HepG2 (cell line): ENCODE measurements at regions not wholly inside any gene's neighbourhood (a gene's known extent, or its start where the extent isn't known, plus 50 kb on each side); places are given as distances from the start of the nearest gene placed in this dataset.

Experiments used
- ATAC-seq: fragments of 200-7000 bp; cut with Tn5 transposase; 3 replicates; pipeline ENCODE4 v1.9.1; 2020; ENCODE audit warnings: mild to moderate bottlenecking, moderate library complexity
- BruUV-seq: library from RNA; stranded (reverse); fragments of 400-500 nt; replicated peaks from 2 replicates; lab custom pipeline; 2021; lab: Mats Ljungman, UMichigan
- CTCF ChIA-PET: fragments of 300-600 bp; formaldehyde crosslinking; extraction: SDS; loops from one replicate; lab custom pipeline; 2021; ENCODE audit warnings: low total read pairs, inconsistent platforms, low intra/inter-chr PET ratio; lab: Yijun Ruan, JAX
- POLR2A ChIA-PET: fragments of 350-600 bp; sonication (Branson Sonifier 250); formaldehyde crosslinking; loops from one replicate; lab custom pipeline; 2020; ENCODE audit warnings: antibody characterized with exemption, inconsistent platforms; lab: Yijun Ruan, JAX
- DNase-seq: peaks from one replicate; pipeline ENCODE4 v3.0.0-alpha.2; 2015; ENCODE audit warnings: low spot score
- FAIRE-seq: peaks from 3 replicates; lab custom pipeline; 2011; peaks lifted over from hg19 to GRCh38; lab: Jason Lieb, UNC
- H2AFZ ChIP-seq: one replicate; pipeline ENCODE4 v1.6.1; 2011; ENCODE audit warnings: low read length, inconsistent platforms
- H3K27ac ChIP-seq: fragments of 300-600 bp; 3 replicates; pipeline ENCODE4 v1.8.0; 2011; ENCODE audit warnings: mixed run types, mild to moderate bottlenecking, mixed read lengths, low read length, inconsistent platforms; ENCODE audit not compliant: insufficient read depth; ENCODE audit errors: extremely low read length
- H3K27me3 ChIP-seq, 2 experiments: fragments of 200-600 bp in 1 of 2; 2 replicates in 1 of 2; 3 replicates in 1 of 2; pipeline versions ENCODE4 v1.6.0 to v1.8.0; 2011; ENCODE audit warnings: low read length in 2 of 2, mild to moderate bottlenecking in 2 of 2, moderate library complexity in 2 of 2, inconsistent platforms in 1 of 2; ENCODE audit not compliant: insufficient read depth in 2 of 2, control insufficient read depth in 1 of 2
- H3K36me3 ChIP-seq, 2 experiments: fragments of 200-600 bp in 1 of 2; replicated peaks in 1 of 2; 2 replicates in 1 of 2; 3 replicates in 1 of 2; pipeline versions ENCODE4 v1.5.1 to v1.8.0; 2011; ENCODE audit warnings: low read length in 2 of 2, inconsistent platforms in 1 of 2; ENCODE audit not compliant: insufficient read depth in 2 of 2, control insufficient read depth in 1 of 2
- H3K4me1 ChIP-seq: 2 replicates; pipeline ENCODE4 v1.5.1; 2012; ENCODE audit warnings: low read length, inconsistent platforms; ENCODE audit not compliant: insufficient read depth
- H3K4me2 ChIP-seq: 2 replicates; pipeline ENCODE4 v1.6.0; 2011; ENCODE audit warnings: low read depth, low read length, inconsistent platforms
- H3K4me3 ChIP-seq, 3 experiments: fragments of 200-600 bp in 1 of 3; sonication (generic), shearing (Covaris generic) in 1 of 3; replicated peaks in 1 of 3; 2 replicates each; pipeline ENCODE4 v1.5.1; 2011 to 2016; ENCODE audit warnings: low read length in 3 of 3, inconsistent platforms in 2 of 3, low read depth in 2 of 3, mild to moderate bottlenecking in 2 of 3, control low read depth in 1 of 3, mixed read lengths in 1 of 3; ENCODE audit not compliant: insufficient read depth in 1 of 3
- H3K79me2 ChIP-seq: one replicate; pipeline ENCODE4 v1.6.1; 2011; ENCODE audit warnings: low read length, inconsistent platforms; ENCODE audit not compliant: insufficient read depth
- H3K9ac ChIP-seq: 2 replicates; pipeline ENCODE4 v1.6.0; 2011; ENCODE audit warnings: mild to moderate bottlenecking, low read depth, low read length, inconsistent platforms; ENCODE audit not compliant: insufficient read depth
- H3K9me3 ChIP-seq: 2 replicates; pipeline ENCODE4 v1.5.1; 2012; ENCODE audit warnings: mild to moderate bottlenecking, low read length
- H4K20me1 ChIP-seq: 2 replicates; pipeline ENCODE4 v1.6.0; 2011; ENCODE audit warnings: inconsistent platforms, mild to moderate bottlenecking, low read length, moderate library complexity; ENCODE audit not compliant: insufficient read depth
- ARHGAP35 ChIP-seq: sonication (generic); formaldehyde crosslinking; IDR thresholded peaks from 2 replicates; pipeline ENCODE4 v1.9.0; 2022; ENCODE audit warnings: mild to moderate bottlenecking, inconsistent platforms, moderate library complexity, missing genetic modification reagents, borderline replicate concordance
- BCL6 ChIP-seq: IDR thresholded peaks from 2 replicates; pipeline ENCODE4 v1.6.1; 2016; ENCODE audit warnings: missing genetic modification reagents, missing compliant biosample characterization
- MAFF ChIP-seq: IDR thresholded peaks from 2 replicates; pipeline ENCODE4 v1.6.1; 2011; ENCODE audit warnings: low read depth, low read length, improper control_type of control experiment
- MAFK ChIP-seq, 2 experiments: IDR thresholded peaks in 1 of 2; conservative IDR thresholded peaks in 1 of 2; 2 replicates each; pipeline ENCODE4 v1.6.1; 2011; ENCODE audit warnings: improper control_type of control experiment in 2 of 2, low read length in 2 of 2
- ZNF44 ChIP-seq: sonication (generic); formaldehyde crosslinking; IDR thresholded peaks from 2 replicates; pipeline ENCODE4 v1.5.1; 2020; ENCODE audit warnings: mild to moderate bottlenecking, missing genetic modification reagents
- ZNF7 ChIP-seq: IDR thresholded peaks from 2 replicates; pipeline ENCODE4 v1.6.1; 2016; ENCODE audit warnings: missing biosample characterization, missing genetic modification reagents
- ZNF784 ChIP-seq: sonication (generic); formaldehyde crosslinking; IDR thresholded peaks from 2 replicates; pipeline ENCODE4 v1.5.1; 2020; ENCODE audit warnings: missing genetic modification reagents, mild to moderate bottlenecking, borderline replicate concordance
- WGBS: methylation state at CpG from one replicate; pipeline ENCODE4 v1.1.6; 2017; ENCODE audit warnings: low lambda C conversion rate; 5-methylcytosine and 5-hydroxymethylcytosine counted together
- in situ Hi-C: cut with HindIII; loops from 2 replicates; pipeline ENCODE4 v1.10.0; 2017; ENCODE audit warnings: low pct_unique_long_range_greater_than_20kb; ENCODE audit not compliant: extremely low pct_ligation_motif_present
- intact Hi-C: fragments of 100-400 bp; cut with micrococcal nuclease; formaldehyde crosslinking; loops from one replicate; pipeline ENCODE4 v1.10.0; 2022; ENCODE audit not compliant: unreplicated experiment
- TF ChIP-seq, protein P1 (sequence below): sonication (generic); formaldehyde crosslinking; IDR thresholded peaks from 2 replicates; pipeline ENCODE4 v1.5.0; 2020; ENCODE audit warnings: mild to moderate bottlenecking, missing genetic modification reagents

DNA sequence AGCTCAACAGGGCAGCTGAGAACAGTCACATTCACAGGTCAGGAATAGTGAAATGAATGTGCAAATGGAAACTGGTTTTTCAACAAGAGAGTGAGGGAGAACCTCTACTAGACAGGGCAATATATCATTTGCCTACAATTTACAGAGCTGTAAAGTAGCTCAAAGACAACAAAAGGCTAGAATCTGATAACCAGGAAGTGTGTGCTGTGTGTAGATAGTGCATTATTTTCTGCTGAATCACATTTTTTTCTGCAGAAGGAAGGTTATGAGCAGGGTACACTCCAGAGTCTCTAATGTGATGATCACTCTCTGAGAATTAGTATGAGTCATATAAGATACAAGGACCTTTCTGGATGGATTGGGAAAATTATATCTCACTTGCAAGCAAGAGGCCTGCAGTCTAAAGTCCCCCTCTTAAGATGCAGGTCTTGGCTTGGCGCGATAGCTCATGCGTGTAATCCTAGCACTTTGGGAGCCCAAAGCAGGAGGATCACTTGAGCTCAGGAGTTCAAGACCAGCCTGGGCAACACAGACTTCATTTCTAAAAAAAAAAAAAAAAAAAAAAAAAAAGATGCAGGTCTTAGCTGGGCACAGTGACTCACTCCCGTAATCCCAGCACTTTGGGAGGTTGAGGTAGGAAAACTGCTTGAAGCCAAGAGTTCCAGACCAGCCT, 59.9 kb upstream of the COBL start:
- H3K4me2 ChIP-seq: no peak overlapping the region
- no peak overlapping the region for H3K4me3 ChIP-seq
- WGBS: 88% methylated on average over 4 of the region's 4 CpGs
- TF ChIP-seq ARHGAP35 (CRISPR knock-in tag) (no peak), MAFF (peak; percentile 70), MAFK (conservative IDR thresholded peaks at IDR 0.05 in 1 of 2, IDR thresholded peaks at IDR 0.05 in 1 of 2; ENCODE audit: low read length in 2 of 2) (peak; percentile 49 to 52), ZNF44 (no peak), BCL6 (CRISPR knock-in tag) (no peak), ZNF7 (CRISPR knock-in tag) (no peak), ZNF784 (CRISPR knock-in tag) (no peak)
- TF ChIP-seq, protein P1, sequence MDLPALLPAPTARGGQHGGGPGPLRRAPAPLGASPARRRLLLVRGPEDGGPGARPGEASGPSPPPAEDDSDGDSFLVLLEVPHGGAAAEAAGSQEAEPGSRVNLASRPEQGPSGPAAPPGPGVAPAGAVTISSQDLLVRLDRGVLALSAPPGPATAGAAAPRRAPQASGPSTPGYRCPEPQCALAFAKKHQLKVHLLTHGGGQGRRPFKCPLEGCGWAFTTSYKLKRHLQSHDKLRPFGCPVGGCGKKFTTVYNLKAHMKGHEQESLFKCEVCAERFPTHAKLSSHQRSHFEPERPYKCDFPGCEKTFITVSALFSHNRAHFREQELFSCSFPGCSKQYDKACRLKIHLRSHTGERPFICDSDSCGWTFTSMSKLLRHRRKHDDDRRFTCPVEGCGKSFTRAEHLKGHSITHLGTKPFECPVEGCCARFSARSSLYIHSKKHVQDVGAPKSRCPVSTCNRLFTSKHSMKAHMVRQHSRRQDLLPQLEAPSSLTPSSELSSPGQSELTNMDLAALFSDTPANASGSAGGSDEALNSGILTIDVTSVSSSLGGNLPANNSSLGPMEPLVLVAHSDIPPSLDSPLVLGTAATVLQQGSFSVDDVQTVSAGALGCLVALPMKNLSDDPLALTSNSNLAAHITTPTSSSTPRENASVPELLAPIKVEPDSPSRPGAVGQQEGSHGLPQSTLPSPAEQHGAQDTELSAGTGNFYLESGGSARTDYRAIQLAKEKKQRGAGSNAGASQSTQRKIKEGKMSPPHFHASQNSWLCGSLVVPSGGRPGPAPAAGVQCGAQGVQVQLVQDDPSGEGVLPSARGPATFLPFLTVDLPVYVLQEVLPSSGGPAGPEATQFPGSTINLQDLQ (CRISPR knock-in tag): no peak
- no TSS peak for BruUV-seq
- H4K20me1 ChIP-seq: no peaks in the 10 kb centered on the region
- in situ Hi-C loops: no loop called here
- H3K9ac ChIP-seq: no peak overlapping the region
- no peaks in the 10 kb centered on the region for H3K4me1 ChIP-seq
- H3K79me2 ChIP-seq: no peaks in the 10 kb centered on the region
- no peak for FAIRE-seq
- DNase-seq: no peak
- H3K9me3 ChIP-seq: no peaks in the 10 kb centered on the region
- no peaks in the 10 kb centered on the region for H3K27me3 ChIP-seq
- ATAC-seq: peak; percentile 32; the same call in 1 of the 3 replicates
- POLR2A ChIA-PET: interaction anchor here (0.7 kb wide), 1 partner anchor 20 kb away, joined by 3 read pairs; no protein-coding TSS in a partner anchor
- H2AFZ ChIP-seq: no peak overlapping the region
- no peaks in the 10 kb centered on the region for H3K36me3 ChIP-seq
- no peak overlapping the region for H3K27ac ChIP-seq
- intact Hi-C loops: no loop called here
- CTCF ChIA-PET: no interaction called here
